ENCODE measurements at regions not wholly inside any gene's neighbourhood (a gene's known extent, or its start where the extent isn't known, plus 50 kb on each side); places are given as distances from the start of the nearest gene placed in this dataset.

DNA sequence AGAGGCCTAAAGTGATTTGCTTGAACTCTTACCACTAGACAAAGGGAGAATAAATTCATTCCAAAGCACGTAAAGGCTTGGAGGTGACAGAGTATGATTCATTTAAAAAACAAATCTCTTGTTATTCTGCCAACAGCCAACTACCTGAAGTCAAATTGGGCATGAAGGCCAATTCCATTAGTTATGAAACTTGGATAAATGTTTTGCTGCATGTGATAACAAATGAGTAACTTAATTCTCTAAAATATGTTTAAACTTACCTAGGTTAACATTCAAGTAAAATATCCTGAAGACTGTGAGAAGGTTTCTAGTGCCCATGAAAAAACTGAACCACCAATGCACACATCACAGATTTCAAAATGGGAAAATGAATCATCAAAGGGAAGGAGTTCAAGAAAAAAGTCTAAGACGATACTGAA lies 120.1 kb upstream of the TSLP start:
- Histone ChIP-seq H3K9me3 (no peaks in the 10 kb centered on the region), H3K27ac (no peak overlapping the region), H3K27me3 (no peaks in the 10 kb centered on the region), H3K4me1 (no peaks in the 10 kb centered on the region), H3K4me3 (no peak overlapping the region), H3K36me3 (no peaks in the 10 kb centered on the region)
- no peak for TF ChIP-seq CTCF (IDR thresholded peaks at IDR 0.05)
- no peak for DNase-seq (ENCODE audit: low spot score)

GRCh38 chr5:110956280-110956912 lies 115.1 kb upstream of the TSLP start:
- no peak for DNase-seq (ENCODE audit: low spot score)
- no peak for TF ChIP-seq CTCF (IDR thresholded peaks at IDR 0.05)
- no peaks in the 10 kb centered on the region for H3K9me3 ChIP-seq
- no peaks in the 10 kb centered on the region for H3K27me3 ChIP-seq
- no peaks in the 10 kb centered on the region for H3K4me1 ChIP-seq
- no peak overlapping the region for H3K4me3 ChIP-seq
- no peaks in the 10 kb centered on the region for H3K36me3 ChIP-seq
- no peak overlapping the region for H3K27ac ChIP-seq

- no peaks in the 10 kb centered on the region for H3K36me3 ChIP-seq
- no peaks in the 10 kb centered on the region for H3K9me3 ChIP-seq
- H3K27ac ChIP-seq, result no peak overlapping the region
- H3K27me3 ChIP-seq, result no peaks in the 10 kb centered on the region
- H3K4me1 ChIP-seq, result no peaks in the 10 kb centered on the region
- no peak overlapping the region for H3K4me3 ChIP-seq
- no peak for TF ChIP-seq CTCF (IDR thresholded peaks at IDR 0.05)
- DNase-seq (ENCODE audit: low spot score), result no peak
Measured at GRCh38 chr5:110956913-110957813, 114.3 kb upstream of the TSLP start.

DNA sequence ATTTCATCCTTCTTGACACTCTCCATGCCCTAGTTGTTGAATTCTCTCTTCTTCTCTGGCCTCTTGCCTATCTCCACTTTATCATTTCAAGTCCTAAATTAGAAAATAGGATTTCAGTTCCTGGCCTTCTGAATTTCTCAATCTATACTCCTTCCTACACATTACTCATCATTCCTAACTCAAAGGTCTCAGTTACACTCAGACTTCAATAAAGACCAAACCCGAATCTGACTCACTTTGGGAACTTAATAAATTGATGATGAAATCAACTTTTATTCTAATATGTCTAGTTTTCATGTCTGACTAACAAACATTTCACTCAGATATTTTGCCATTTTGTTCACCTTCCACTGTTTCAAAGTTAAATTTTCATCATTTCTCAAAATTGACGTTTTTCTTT lies 113.6 kb upstream of the TSLP start:
- Histone ChIP-seq H3K27ac (no peak overlapping the region), H3K4me1 (no peaks in the 10 kb centered on the region), H3K36me3 (no peaks in the 10 kb centered on the region), H3K27me3 (no peaks in the 10 kb centered on the region), H3K4me3 (no peak overlapping the region), H3K9me3 (no peaks in the 10 kb centered on the region)
- DNase-seq (ENCODE audit: low spot score), result no peak
- TF ChIP-seq CTCF (IDR thresholded peaks at IDR 0.05), result no peak

DNA sequence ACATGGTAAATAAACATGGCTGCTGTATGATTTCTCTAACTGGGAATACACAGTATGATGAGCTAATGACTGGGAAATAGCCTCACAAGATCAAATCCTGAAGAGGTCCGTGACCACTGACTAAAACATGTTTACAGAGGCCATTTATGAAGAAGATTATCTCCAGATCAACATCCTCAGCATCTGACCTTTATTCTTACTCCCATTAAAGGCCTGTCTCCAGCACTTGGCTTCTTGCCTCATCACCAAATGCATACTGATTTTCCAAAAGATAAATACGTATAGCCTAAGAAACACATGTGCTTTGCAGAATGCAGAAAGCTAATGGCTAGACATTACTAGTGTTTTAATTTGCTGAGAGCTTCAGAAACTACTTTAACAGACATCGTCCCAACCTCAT lies 108.0 kb upstream of the TSLP start:
- H3K27me3 ChIP-seq, result no peaks in the 10 kb centered on the region
- no peak overlapping the region for H3K27ac ChIP-seq
- no peaks in the 10 kb centered on the region for H3K4me1 ChIP-seq
- H3K36me3 ChIP-seq, result no peaks in the 10 kb centered on the region
- DNase-seq (ENCODE audit: low spot score), result no peak
- no peaks in the 10 kb centered on the region for H3K9me3 ChIP-seq
- no peak for TF ChIP-seq CTCF (IDR thresholded peaks at IDR 0.05)
- no peak overlapping the region for H3K4me3 ChIP-seq

Data from right atrium auricular region (tissue), 2 donors.